HG03521 (cell line): ENCODE measurements at regions not wholly inside any gene's neighbourhood (a gene's known extent, or its start where the extent isn't known, plus 50 kb on each side); places are given as distances from the start of the nearest gene placed in this dataset.

Experiments used
- ATAC-seq: cut with Tn5 transposase; IDR thresholded peaks from one replicate; pipeline ENCODE4 v1.9.1; 2021; ENCODE audit warnings: mild to moderate bottlenecking, moderate library complexity; ENCODE audit not compliant: unreplicated experiment

DNA sequence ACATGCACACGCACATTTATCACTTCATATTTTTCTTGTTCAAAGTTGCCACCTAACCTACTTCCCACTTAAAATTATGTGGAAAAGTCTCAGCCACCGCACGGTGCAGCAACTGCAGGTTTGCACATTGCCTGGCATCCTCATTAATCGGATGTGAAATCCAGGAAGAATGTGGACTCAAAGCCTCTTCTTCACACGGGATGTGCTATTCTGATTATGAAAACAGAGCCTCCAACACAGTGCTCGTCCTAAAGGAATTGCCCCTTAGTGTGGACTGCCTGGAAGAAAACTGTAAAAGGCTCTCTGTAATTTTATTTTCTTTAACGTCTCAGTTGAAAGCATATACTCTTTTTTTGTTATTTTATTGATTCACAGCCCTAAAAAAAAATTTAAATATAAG lies 1303.5 kb downstream of the EFNB2 start:
- ATAC-seq = no peak

DNA sequence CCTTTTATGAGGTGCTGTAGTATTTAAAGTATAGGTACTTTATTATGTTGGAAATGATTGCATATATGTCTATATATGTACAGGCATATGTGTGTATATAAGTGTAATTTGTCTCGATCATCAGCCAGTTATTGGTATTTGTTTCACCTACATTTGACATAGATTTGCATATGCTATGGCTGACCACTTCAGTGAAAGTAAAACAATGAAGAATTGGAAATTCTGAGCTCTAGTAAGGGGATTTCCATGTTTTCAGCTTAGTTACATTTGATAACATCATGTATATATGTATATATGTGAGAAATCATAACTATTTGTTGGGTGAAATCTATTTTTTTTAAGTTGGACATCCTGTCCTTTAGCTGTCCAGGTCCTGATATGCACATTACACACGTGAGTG lies 1303.9 kb downstream of the EFNB2 start:
- no peak for ATAC-seq

DNA sequence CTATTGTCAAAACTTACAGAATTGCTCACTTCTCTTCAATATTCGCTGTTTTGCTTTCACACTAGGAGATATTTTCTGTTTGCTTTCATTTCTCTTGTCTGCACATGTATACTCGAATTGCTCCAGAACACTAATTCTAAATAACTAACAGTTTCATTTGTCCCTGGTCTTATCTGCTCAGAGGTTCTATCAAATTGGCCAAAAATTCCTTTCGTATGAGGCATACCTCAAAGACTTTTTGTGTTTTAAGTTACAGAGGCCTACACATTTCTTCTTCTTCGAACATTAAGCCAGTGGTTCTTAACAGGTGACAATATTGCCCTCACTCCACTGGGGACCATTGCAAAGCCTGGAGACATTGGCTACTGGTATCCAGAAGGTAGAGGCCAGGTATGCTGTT lies 1314.6 kb downstream of the EFNB2 start:
- ATAC-seq = no peak

DNA sequence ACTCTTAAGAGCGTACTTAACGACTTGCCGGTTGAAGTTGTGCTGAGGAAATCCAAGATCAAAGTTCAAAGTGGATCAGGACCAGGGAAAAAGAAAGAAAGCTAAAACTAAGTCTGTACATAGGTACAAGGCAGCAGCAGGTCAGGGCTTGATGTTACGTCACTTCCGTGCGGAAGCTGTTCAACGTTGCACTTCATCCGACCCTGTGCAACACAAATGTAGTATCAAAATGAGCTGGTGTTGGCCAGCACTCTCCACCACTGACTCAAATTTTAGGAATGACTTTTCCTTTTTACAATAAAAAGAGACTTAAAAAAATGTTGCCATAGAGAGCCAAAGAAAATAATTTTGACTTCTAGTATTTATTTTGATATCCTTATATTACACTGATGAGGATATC lies 1315.4 kb downstream of the EFNB2 start:
- no peak for ATAC-seq

DNA sequence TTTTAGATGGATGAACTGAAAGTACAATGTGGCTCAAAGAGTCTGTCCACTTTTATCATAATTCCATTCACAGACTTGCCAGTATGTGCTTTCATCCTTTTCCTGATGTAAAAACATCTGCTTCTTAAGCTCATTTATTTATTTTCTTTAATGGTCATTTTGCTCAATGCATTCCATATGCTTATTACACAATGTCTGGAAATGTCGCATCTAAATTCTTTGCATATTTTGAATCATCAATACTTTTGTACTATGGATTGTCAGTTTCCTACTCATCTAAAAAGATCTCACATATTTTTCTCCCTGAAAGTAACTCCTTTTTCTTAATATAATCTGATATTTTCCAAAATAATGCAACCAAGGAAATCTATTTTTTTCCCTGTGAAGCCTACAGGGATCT lies 1315.8 kb downstream of the EFNB2 start:
- ATAC-seq = no peak

DNA sequence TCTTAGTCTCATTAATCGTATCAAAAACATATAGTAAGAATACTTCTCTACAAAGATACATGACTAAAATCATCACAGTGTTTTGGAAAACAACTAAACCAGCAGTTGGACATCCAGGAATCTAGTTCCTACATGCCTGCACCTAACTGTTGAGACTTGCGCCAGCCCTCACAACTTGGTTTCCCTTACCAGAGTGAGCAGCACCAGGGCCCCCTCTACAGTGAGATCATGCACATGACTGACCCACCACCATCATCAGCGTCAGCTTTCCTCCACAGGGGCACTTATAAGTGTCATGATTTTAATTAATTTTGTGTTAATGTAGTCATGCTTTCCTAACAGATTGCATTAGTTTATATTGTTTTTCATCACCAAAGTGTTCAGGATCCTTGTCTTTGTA lies 1322.0 kb downstream of the EFNB2 start:
- no peak for ATAC-seq

DNA sequence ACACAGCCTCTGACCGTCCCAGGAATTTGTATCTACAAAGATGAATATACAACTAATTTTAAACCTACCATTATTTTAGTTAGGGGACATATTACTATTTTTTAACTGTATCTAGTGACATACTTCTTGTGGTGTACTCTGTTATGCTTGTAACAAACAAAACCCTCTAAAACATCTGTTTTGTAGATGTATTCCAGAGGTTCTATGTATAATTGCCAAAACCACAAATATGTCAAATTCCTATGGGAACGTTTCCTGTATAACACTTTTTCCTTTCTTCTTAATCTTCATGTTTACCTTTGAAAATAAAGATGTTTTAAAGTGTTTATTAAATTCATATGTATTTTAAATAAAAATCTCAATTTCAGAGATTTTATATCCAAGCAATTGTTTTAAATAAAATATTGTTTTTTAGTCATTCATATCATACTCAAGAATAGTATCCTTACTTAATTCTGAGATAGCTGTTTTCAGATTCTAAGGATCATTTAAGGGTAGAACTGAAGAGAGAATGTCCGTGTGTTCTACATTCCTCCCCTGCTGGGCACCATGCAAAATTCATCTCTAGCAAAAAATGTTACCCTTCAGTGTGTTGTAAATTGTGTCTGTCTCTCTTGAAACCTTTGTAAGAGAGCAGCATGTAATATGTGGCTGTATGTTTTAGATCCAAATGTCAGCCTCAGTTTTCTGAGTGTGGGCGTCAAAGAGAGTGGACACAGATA lies 1327.7 kb downstream of the EFNB2 start:
- no peak for ATAC-seq

DNA sequence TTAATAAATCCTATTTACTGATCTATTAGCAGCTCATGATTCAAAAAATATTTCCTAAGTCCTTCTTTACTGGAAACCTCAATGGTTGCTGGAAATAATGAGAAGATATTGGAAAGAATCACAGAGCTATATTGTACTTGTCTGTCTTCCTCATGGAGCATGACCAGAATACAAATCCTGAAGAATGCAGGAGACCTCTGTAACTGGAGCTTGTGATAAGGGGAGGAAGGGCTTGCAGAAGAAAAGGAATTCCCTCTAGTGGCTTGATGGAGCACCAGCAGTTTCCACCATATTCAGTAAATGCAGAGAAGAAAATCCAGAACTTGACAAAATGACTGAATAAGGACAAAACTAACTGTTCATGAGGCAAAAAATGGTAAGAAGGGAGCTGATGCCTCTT lies 1333.1 kb downstream of the EFNB2 start:
- no peak for ATAC-seq

DNA sequence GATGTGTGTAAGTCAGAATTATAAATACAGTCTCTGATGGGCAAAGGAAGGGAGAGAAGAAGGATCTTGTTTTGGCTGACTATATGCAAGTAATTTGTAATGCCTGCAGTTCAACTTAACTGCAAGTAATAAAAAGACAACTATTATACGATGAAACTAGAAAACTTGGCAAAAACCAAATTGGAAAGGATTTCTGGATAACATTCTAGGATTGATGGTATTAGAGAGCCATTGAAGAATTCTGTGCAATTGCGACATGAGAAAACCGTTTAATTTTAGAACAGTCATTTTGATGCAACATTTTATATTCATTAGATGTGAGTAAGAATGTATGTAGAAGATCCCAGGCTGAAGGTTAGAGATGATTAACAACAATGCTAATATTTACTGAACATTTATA lies 1334.1 kb downstream of the EFNB2 start:
- no peak for ATAC-seq

DNA sequence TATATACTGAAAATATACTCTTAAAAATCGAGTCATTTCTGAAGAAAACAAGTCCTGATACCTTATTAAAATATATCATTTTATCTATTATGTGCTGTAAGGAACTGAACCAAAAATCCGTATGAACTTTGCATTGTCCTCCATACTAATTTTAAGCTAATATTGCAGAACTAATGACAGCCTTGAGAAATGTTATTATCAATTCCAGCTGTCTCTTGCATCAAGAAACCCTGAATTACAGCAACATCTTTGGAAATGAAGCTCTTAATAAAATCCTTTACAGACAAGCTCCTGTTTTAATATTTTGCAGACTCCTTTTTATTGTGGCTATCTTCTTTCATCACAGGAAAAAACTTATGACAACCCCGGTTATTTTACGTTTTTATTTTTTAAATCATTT lies 1335.3 kb downstream of the EFNB2 start:
- ATAC-seq = no peak

DNA sequence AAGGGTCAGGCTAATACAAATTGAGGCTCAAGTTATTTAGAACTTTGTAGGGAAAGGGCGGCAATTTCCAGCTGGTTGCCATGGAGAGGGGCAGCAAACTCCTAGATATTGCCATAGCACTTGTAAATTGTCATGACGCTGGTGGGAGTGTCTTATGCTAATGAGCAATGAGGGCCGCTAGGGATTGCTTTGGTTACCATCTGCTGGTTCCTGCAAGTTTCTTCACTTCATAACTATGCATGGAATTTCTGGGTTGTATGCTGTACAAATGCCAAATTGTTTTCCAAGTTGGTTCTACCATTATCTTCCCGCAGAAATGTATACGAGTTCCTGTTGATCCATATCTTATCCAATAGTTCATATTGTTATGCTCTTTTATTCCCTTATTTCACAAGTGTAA lies 1339.4 kb downstream of the EFNB2 start:
- no peak for ATAC-seq

DNA sequence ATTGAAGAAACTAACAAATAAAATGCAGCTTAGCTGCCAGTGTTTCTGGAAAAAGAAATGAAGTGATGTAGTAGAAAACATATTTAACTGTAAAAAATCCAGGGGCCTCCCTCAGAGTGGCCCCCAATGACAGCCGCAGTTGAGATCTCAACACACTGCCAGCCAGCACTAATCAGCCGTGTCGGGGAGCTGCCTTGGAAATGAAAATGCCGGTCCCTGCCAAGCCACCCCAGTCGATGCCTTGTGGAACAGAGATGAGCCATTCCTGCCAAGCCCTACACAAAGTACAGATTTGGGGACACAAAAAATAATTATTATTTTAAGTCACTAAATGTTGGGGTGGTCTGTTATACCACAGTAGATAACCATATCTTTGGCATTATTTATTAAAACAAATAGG lies 1342.4 kb downstream of the EFNB2 start:
- no peak for ATAC-seq

DNA sequence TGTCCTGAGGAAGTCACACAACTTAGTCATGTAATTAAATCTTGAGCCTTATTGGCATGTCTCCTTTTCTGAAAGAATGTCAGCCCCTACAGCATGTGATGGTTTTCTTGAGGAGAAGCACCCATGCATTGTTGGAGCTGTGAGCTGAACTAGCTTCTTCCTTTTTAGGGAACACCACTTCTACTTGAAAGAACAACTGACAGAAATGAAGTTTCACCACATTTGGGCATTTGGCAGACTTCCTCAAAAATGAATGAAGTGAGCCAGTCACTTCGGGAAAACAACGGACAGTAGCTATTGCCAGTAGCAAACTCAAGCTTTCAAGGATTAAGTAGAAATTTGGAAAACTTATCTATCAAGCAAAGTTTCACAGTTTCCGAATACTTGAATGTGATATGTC lies 1351.3 kb downstream of the EFNB2 start:
- ATAC-seq = no peak

DNA sequence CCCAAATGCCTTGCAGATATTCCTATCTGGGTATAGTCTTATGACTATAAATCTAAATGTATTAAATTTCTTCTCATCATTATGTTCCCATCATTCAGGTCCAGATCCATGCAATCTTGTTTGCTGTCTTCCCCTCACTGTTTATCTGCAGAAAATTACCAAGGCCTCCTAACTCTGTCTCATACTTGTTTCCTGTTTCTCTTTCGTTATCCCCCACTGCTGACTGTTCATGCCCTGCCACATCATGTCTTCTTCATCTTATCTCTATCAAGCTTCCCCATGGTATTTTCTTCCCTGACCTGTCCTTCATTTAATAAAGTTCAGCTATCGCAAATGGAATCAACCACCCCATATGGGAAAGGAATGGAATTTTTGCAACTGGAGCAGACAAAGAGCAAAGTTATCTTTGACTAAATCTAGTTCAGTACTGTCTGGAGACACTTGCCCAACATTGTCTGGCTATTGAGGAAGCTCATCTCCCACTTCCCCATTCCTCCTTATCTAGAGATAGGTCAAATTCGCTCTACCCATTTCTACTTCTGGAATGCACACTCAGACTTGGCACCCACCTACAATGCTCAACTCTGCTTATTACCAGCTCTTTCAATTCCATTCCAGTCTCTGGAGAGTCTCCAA lies 1358.1 kb downstream of the EFNB2 start:
- ATAC-seq = no peak

DNA sequence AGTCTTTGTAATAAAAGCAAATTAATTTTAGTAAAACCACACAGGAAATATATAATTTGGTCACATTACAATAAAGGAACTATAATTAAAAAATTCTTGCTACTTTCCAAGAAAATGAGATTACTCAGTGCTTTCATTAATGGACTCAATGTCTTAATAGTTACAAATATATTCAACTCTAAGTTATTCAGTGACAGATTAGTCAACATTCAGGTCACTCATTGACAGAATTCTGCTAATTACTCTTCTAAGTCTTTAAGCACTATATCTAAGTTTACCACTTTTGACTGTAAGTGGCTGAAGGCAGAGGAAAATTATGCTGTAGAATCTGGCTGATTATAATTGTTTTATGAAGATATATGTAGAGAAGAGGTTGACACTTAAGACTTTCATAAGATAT lies 1365.0 kb downstream of the EFNB2 start:
- no peak for ATAC-seq

DNA sequence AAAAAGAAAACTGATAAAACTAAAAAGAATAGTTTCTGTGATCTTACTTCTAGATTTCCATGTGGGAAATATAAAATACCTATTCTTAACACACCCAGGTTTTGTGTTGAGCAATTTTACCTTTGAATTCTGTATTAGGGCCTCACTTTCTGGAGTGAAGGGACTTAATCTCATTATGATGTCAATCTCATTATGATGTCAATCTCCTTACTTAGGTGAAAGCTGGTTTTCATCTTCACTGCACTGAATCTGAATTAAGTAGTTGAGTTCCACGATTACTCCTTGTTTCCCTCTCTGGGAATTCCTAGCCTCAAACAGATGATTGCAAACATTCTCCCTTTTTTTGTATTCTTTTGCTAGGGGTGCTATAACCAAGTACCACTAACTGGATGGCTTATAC lies 1367.2 kb downstream of the EFNB2 start:
- ATAC-seq = no peak

DNA sequence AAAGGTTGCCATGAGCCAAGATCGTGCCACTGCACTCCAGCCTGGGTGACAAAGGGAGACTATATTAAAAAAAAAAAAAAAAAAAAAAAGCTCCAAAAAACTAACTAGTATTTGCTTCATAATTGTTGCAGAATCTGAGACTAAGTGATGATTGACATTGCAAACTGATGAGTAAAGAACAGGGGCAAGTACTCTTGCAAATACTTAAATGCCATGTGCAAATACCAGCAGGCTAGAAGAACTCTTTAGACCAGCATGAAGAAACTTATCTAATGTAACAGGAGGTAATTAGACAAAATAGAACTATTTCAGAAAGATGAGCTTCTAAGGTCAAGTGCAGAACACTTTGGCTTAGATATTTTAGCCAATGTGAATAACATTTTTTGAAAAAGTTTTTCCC lies 1368.1 kb downstream of the EFNB2 start:
- no peak for ATAC-seq

DNA sequence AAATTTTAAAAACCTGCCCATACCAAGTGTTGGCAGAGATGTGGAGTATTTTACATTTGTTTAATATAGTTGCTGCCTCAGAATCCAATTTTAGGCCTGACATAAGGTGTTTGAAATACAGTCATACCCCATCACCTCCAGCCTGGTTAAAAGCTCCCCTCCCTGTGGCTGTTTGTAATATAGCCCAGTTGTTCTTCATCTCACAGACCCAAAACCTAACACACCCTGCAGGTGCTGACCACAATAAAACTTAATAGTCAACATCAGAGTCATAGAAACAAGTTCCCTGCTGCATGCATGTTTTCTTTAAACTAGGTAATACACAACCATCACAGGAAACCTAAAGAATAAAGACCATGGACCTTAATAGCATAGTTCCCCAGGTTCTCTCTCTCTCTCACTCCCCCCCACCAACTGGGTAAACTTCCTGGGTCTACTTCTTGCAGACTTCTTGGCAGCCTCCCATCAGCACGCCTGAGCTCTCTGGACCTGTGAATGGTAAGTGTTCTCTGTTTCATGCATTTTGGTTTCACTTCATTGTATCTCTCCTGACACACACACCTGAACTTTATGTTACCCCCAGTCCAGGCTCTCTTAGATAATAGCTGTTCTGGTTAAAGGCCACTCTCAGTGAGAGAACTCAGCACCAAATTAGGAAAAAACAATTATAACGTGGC lies 1369.9 kb downstream of the EFNB2 start:
- ATAC-seq = no peak

DNA sequence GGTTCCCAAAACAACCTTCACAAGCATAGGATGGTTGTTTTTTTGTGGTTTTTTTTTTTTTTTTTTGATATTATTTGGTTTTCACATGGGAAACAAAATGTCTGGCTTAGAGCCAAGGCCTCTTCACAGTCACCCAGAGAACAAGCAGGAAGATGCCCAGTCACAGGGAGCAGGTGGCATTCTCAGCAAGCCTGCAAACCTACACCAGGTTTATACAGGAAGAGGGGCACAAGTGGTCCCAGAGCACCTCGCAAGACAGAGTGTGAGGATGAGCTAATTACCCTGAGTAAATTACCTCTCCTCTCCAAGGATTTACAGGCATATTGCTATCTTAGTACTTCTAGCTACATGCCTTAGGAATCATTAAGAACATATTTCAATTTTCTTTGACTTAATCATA lies 1375.6 kb downstream of the EFNB2 start:
- no peak for ATAC-seq

DNA sequence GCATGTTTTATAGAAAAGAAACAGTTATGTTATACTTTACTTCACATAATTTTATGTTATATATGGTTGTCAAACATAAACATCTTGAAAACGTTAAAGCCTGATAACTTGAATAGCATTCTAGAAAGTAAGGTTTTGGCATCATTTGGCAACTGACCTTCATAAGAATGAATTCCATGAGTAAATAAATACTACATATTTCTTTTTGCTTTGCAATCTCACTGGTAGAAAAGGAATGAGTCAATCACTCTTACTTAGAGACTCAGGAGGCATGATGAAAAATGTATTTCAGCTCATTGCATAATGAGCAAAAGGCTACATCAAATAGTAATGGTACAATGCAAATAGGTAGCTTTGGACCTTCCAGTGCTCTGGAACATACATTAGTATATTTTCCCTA lies 1381.9 kb downstream of the EFNB2 start:
- no peak for ATAC-seq

DNA sequence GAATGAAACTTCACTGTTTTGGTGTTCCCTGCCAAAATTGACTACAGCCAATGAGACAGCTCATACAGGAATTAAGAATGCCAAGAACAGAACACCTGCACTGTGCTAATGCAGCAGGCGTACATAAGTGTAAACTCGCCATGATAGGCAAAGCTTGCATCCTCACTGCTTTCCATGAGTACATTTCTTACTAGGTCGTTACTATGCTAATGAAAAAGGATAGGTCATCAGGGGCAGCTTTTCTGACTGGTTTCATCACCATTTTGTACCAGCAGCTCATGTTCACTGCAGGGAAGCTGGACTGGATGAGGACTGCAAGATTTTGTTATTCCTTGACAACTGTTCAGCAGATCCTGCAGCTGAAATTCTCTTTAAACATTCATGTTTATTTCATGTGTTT lies 1383.8 kb downstream of the EFNB2 start:
- ATAC-seq = no peak

DNA sequence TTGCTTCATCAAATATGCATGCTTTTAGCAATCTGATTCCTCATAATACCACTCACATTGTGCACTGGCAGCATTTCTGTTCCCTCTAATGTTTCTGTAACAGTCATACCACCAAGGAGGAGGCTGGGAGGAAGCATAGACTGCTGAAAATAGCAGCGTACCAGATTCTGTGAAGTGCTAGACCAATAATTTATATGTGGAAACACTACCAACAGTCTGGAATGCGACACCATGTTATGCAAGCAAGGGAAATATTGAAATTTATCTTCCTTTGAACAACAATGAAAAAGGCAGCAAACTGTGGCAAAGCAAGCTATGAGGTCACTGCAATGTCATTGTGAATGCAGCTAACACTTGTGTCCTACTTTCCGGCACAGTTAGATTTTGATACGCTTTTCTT lies 1388.0 kb downstream of the EFNB2 start:
- no peak for ATAC-seq
